ENCODE measurements at regions not wholly inside any gene's neighbourhood (a gene's known extent, or its start where the extent isn't known, plus 50 kb on each side); places are given as distances from the start of the nearest gene placed in this dataset.

GRCh38 chr7:16205466-16205865, 215.9 kb downstream of the CRPPA start:
- TF ChIP-seq, protein P1, sequence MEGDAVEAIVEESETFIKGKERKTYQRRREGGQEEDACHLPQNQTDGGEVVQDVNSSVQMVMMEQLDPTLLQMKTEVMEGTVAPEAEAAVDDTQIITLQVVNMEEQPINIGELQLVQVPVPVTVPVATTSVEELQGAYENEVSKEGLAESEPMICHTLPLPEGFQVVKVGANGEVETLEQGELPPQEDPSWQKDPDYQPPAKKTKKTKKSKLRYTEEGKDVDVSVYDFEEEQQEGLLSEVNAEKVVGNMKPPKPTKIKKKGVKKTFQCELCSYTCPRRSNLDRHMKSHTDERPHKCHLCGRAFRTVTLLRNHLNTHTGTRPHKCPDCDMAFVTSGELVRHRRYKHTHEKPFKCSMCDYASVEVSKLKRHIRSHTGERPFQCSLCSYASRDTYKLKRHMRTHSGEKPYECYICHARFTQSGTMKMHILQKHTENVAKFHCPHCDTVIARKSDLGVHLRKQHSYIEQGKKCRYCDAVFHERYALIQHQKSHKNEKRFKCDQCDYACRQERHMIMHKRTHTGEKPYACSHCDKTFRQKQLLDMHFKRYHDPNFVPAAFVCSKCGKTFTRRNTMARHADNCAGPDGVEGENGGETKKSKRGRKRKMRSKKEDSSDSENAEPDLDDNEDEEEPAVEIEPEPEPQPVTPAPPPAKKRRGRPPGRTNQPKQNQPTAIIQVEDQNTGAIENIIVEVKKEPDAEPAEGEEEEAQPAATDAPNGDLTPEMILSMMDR (IDR thresholded peaks at IDR 0.05; ENCODE audit: low read depth, low read length), result no peak
- H3K4me3 ChIP-seq (ENCODE audit: low read depth, low read length), result no peak overlapping the region

DNA sequence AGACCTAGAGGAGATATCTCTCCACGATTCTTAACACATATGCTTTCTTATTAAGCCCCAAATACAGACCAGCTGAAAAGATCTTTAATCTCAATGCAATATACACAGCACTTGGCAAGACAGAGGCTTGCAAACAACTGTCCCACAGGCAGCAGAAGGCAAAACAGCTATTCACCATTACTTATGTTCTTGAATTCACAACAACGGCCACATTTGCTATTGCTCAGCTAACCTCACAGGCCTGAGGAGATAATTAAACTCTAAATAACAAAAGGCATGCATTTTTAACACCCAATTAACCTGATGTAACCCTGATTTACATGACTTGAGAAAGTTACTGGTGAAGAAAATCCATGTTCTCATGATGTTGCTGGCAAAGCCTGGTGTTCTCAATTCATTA, 216.4 kb downstream of the CRPPA start:
- TF ChIP-seq, protein P1 (IDR thresholded peaks at IDR 0.05; ENCODE audit: low read depth, low read length), result no peak
- no peak overlapping the region for H3K4me3 ChIP-seq (ENCODE audit: low read depth, low read length)

DNA sequence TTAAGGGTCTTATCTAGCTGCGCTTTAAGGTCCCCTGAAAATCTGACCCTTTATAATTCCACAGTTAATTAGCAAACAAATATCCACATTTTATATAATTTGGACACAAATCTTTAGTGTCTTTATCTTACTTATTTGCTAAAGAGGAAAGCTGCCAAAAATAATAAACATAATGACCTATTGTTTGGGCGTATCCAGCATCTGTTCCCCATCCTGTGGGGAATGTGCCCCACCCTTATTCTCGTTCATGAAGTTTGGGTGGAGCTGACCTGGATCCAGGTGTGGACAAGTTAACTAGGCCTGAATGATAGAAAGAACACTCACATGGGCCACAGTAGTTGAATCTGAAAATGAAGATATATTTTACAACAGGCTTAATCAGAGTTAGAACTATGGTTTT, 218.3 kb downstream of the CRPPA start:
- TF ChIP-seq, protein P1 (IDR thresholded peaks at IDR 0.05; ENCODE audit: low read depth, low read length), result no peak
- H3K4me3 ChIP-seq (ENCODE audit: low read depth, low read length), result no peak overlapping the region

DNA sequence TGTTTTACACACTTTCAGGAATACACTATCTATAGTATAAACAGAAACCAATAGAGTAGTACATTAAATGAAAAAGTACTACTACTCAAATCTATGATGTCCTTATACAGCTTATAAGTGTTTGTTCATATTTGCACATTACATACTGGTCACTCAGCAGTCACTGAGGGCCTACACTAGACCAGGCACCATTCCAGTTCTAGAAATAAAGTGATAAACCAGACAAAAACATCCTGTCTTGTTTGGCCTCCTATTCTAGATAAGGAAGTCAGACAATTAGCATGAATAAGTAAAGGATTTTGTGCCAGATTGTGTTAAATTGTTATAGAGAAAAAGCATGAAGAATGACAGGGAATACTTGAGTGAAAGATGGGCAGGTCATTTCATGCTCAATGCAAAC, 219.0 kb downstream of the CRPPA start:
- TF ChIP-seq, protein P1 (IDR thresholded peaks at IDR 0.05; ENCODE audit: low read depth, low read length), result no peak
- no peak overlapping the region for H3K4me3 ChIP-seq (ENCODE audit: low read depth, low read length)

- TF ChIP-seq, protein P1 (IDR thresholded peaks at IDR 0.05; ENCODE audit: low read depth, low read length), result no peak
- no peak overlapping the region for H3K4me3 ChIP-seq (ENCODE audit: low read depth, low read length)
These were observed 220.7 kb downstream of the CRPPA start for GRCh38 chr7:16200591-16200990.

GRCh38 chr7:16193631-16194030, 227.7 kb downstream of the CRPPA start:
- no peak overlapping the region for H3K4me3 ChIP-seq (ENCODE audit: low read depth, low read length)
- TF ChIP-seq, protein P1 (IDR thresholded peaks at IDR 0.05; ENCODE audit: low read depth, low read length), result no peak

GRCh38 chr7:16189026-16189715, 232.2 kb downstream of the CRPPA start:
- TF ChIP-seq, protein P1 (IDR thresholded peaks at IDR 0.05; ENCODE audit: low read depth, low read length), result no peak
- no peak overlapping the region for H3K4me3 ChIP-seq (ENCODE audit: low read depth, low read length)
